ENCODE measurements at regions not wholly inside any gene's neighbourhood (a gene's known extent, or its start where the extent isn't known, plus 50 kb on each side); places are given as distances from the start of the nearest gene placed in this dataset.

GRCh38 chr5:159486836-159487235, 156.5 kb upstream of the IL12B start:
- BruUV-seq (replicated peaks), result no TSS peak
- Histone ChIP-seq H3K4me2 (ENCODE audit: insufficient read depth, low read length) (no peak overlapping the region), H3K36me3 (ENCODE audit: control insufficient read depth, insufficient read depth, low read length) (no peaks in the 10 kb centered on the region), H3K79me2 (ENCODE audit: control insufficient read depth, insufficient read depth, low read length) (no peaks in the 10 kb centered on the region), H3K27ac (ENCODE audit: extremely low read depth, low read depth, low read length) (no peak overlapping the region), H3K27me3 (ENCODE audit: control insufficient read depth in 2 of 2, insufficient read depth in 2 of 2, low read length in 2 of 2) (no peaks in the 10 kb centered on the region), H3K4me1 (replicated peaks in 1 of 2; ENCODE audit: control insufficient read depth in 2 of 2, insufficient read depth in 2 of 2, low read length in 2 of 2) (no peaks in the 10 kb centered on the region), H4K20me1 (replicated peaks; ENCODE audit: control insufficient read depth, insufficient read depth, low read length) (no peaks in the 10 kb centered on the region), H3K9me3 (replicated peaks; ENCODE audit: control insufficient read depth, insufficient read depth, low read depth, low read length) (no peaks in the 10 kb centered on the region), H2AFZ (ENCODE audit: low read depth, low read length) (no peak overlapping the region), H3K4me3 (no peak overlapping the region), H3K9me1 (ENCODE audit: control insufficient read depth, insufficient read depth, low read length) (no peaks in the 10 kb centered on the region), H3K9ac (ENCODE audit: insufficient read depth in 1 of 2, low read depth in 2 of 2, low read length in 2 of 2) (no peak overlapping the region)
- DNase-seq (ENCODE audit: extremely low read depth in 1 of 4, low spot score in 3 of 4), result no peak
- WGBS (ENCODE audit: insufficient coverage, low coverage, missing lambda C conversion rate), result 0% methylated on average over 3 of the region's 3 CpGs
- no peak for ATAC-seq
- in situ Hi-C loops (cut with MboI) (no loop called here), intact Hi-C loops (cut with micrococcal nuclease) (no loop called here)
- CTCF ChIA-PET (ENCODE audit: low intra/inter-chr PET ratio), result no interaction called here
- FAIRE-seq, result no peak
- POLR2A ChIA-PET, result interaction anchor here (1.3 kb wide), 1 partner anchor 10 kb away, joined by 3 read pairs; no protein-coding TSS in a partner anchor
- no peak for TF ChIP-seq FOXP1 (CRISPR knock-in tag; IDR thresholded peaks at IDR 0.05)
- TF ChIP-seq, protein P1, sequence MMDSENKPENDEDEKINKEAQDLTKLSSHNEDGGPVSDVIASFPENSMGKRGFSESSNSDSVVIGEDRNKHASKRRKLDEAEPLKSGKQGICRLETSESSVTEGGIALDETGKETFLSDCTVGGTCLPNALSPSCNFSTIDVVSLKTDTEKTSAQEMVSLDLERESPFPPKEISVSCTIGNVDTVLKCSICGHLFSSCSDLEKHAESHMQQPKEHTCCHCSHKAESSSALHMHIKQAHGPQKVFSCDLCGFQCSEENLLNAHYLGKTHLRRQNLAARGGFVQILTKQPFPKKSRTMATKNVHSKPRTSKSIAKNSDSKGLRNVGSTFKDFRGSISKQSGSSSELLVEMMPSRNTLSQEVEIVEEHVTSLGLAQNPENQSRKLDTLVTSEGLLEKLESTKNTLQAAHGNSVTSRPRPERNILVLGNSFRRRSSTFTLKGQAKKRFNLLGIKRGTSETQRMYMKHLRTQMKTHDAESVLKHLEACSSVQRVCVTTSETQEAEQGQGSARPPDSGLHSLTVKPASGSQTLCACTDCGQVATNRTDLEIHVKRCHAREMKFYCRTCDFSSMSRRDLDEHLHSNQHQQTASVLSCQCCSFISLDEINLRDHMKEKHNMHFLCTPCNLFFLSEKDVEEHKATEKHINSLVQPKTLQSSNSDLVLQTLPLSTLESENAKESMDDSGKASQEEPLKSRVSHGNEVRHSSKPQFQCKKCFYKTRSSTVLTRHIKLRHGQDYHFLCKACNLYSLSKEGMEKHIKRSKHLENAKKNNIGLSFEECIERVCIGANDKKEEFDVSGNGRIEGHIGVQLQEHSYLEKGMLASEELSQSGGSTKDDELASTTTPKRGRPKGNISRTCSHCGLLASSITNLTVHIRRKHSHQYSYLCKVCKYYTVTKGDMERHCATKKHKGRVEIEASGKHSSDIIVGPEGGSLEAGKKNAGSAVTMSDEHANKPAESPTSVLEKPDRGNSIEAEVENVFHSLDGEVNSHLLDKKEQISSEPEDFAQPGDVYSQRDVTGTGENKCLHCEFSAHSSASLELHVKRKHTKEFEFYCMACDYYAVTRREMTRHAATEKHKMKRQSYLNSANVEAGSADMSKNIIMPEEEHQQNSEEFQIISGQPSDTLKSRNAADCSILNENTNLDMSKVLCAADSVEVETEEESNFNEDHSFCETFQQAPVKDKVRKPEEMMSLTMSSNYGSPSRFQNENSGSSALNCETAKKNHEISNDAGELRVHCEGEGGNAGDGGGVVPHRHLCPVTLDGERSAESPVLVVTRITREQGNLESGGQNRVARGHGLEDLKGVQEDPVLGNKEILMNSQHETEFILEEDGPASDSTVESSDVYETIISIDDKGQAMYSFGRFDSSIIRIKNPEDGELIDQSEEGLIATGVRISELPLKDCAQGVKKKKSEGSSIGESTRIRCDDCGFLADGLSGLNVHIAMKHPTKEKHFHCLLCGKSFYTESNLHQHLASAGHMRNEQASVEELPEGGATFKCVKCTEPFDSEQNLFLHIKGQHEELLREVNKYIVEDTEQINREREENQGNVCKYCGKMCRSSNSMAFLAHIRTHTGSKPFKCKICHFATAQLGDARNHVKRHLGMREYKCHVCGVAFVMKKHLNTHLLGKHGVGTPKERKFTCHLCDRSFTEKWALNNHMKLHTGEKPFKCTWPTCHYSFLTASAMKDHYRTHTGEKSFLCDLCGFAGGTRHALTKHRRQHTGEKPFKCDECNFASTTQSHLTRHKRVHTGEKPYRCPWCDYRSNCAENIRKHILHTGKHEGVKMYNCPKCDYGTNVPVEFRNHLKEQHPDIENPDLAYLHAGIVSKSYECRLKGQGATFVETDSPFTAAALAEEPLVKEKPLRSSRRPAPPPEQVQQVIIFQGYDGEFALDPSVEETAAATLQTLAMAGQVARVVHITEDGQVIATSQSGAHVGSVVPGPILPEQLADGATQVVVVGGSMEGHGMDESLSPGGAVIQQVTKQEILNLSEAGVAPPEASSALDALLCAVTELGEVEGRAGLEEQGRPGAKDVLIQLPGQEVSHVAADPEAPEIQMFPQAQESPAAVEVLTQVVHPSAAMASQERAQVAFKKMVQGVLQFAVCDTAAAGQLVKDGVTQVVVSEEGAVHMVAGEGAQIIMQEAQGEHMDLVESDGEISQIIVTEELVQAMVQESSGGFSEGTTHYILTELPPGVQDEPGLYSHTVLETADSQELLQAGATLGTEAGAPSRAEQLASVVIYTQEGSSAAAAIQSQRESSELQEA (IDR thresholded peaks at IDR 0.05; ENCODE audit: low read depth), result no peak
- no peak for TF ChIP-seq ZNF778 (CRISPR knock-in tag; IDR thresholded peaks at IDR 0.05)
- no peak for TF ChIP-seq BDP1 (IDR thresholded peaks at IDR 0.05; ENCODE audit: insufficient read depth, insufficient read length)
- no peak for TF ChIP-seq ZNF780A (CRISPR knock-in tag; IDR thresholded peaks at IDR 0.05)
- TF ChIP-seq, protein P2, sequence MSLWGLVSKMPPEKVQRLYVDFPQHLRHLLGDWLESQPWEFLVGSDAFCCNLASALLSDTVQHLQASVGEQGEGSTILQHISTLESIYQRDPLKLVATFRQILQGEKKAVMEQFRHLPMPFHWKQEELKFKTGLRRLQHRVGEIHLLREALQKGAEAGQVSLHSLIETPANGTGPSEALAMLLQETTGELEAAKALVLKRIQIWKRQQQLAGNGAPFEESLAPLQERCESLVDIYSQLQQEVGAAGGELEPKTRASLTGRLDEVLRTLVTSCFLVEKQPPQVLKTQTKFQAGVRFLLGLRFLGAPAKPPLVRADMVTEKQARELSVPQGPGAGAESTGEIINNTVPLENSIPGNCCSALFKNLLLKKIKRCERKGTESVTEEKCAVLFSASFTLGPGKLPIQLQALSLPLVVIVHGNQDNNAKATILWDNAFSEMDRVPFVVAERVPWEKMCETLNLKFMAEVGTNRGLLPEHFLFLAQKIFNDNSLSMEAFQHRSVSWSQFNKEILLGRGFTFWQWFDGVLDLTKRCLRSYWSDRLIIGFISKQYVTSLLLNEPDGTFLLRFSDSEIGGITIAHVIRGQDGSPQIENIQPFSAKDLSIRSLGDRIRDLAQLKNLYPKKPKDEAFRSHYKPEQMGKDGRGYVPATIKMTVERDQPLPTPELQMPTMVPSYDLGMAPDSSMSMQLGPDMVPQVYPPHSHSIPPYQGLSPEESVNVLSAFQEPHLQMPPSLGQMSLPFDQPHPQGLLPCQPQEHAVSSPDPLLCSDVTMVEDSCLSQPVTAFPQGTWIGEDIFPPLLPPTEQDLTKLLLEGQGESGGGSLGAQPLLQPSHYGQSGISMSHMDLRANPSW (CRISPR knock-in tag; IDR thresholded peaks at IDR 0.05), result no peak
- no peak for TF ChIP-seq KDM4B (IDR thresholded peaks at IDR 0.05; ENCODE audit: borderline replicate concordance in 2 of 2, low read depth in 1 of 2)
- TF ChIP-seq PRDM10 (IDR thresholded peaks at IDR 0.05; ENCODE audit: partially characterized antibody), result no peak
- TF ChIP-seq COPS2 (conservative IDR thresholded peaks at IDR 0.05), result no peak
